RWPE1 (cell line): ENCODE measurements at regions not wholly inside any gene's neighbourhood (a gene's known extent, or its start where the extent isn't known, plus 50 kb on each side); places are given as distances from the start of the nearest gene placed in this dataset.
"Not testable (repeated sequence)": the region's sequence is repeated elsewhere in the genome, so short reads cannot be mapped to it uniquely, and the experiment has no call there.

Experiments used
- CTCF ChIA-PET: fragments of 350-600 bp; sonication (Branson Sonifier 250); formaldehyde crosslinking; extraction: SDS; loops from one replicate; lab custom pipeline; 2021; lab: Yijun Ruan, JAX
- POLR2A ChIA-PET: fragments of 400-600 bp; formaldehyde crosslinking; extraction: SDS; loops from one replicate; lab custom pipeline; 2020; ENCODE audit warnings: antibody characterized with exemption; ENCODE audit not compliant: low non-redundant PET; lab: Yijun Ruan, JAX
- DNase-seq: peaks from one replicate; pipeline ENCODE4 v3.0.0; 2012; ENCODE audit warnings: low spot score
- H3K27ac ChIP-seq: fragments of 450-650 bp; 2 replicates; pipeline ENCODE4 v1.5.1; 2017
- CTCF ChIP-seq: fragments of 450-650 bp; conservative IDR thresholded peaks from 2 replicates; pipeline ENCODE4 v1.5.1; 2017; ENCODE audit warnings: low read depth, mild to moderate bottlenecking

GRCh38 chr5:50501491-50502228 lies 60.6 kb upstream of the EMB start:
- ChIA-PET CTCF (no interaction called here), POLR2A (no interaction called here)
- no peak for DNase-seq
- no peak overlapping the region for H3K27ac ChIP-seq
- TF ChIP-seq CTCF, result no peak

GRCh38 chr5:50513028-50513457 lies 72.0 kb upstream of the EMB start:
- H3K27ac ChIP-seq, POLR2A ChIA-PET, DNase-seq: not testable (repeated sequence)
- CTCF ChIA-PET, result interaction anchor here (0.6 to 0.7 kb wide), 3 partner anchors 9 to 311 kb away, joined by 3 to 9 read pairs (median 4); no protein-coding TSS in a partner anchor
- TF ChIP-seq CTCF, result peak; percentile 57

- POLR2A ChIA-PET, DNase-seq, H3K27ac ChIP-seq, CTCF ChIA-PET: not testable (repeated sequence)
Measured at GRCh38 chr5:50521060-50521459, 80.0 kb upstream of the EMB start.

GRCh38 chr5:50527514-50528060 lies 86.5 kb upstream of the EMB start:
- CTCF ChIA-PET, DNase-seq, POLR2A ChIA-PET, H3K27ac ChIP-seq: not testable (repeated sequence)

- H3K27ac ChIP-seq, result no peak overlapping the region
- CTCF ChIA-PET, result no interaction called here
- no peak for TF ChIP-seq CTCF
- POLR2A ChIA-PET, result no interaction called here
- DNase-seq, result no peak
Measured at GRCh38 chr5:50535393-50535792, 94.3 kb upstream of the EMB start.

- DNase-seq, POLR2A ChIA-PET, H3K27ac ChIP-seq: not testable (repeated sequence)
- CTCF ChIA-PET, result interaction anchor here (0.7 kb wide), 1 partner anchor 92 kb away, joined by 3 read pairs; no protein-coding TSS in a partner anchor
Measured at GRCh38 chr5:50537534-50537933, 96.4 kb upstream of the EMB start.

- no peak for DNase-seq
- TF ChIP-seq CTCF, result no peak
- H3K27ac ChIP-seq, result no peak overlapping the region
- ChIA-PET CTCF (no interaction called here), POLR2A (no interaction called here)
Measured at GRCh38 chr5:50547303-50547702, 106.2 kb upstream of the EMB start.

GRCh38 chr5:50550267-50550666 lies 109.2 kb upstream of the EMB start:
- CTCF ChIA-PET, result no interaction called here
- POLR2A ChIA-PET, result no interaction called here
- DNase-seq, result no peak

More at GRCh38 chr5:50550267-50550666, 109.2 kb upstream of the EMB start:
- H3K27ac ChIP-seq, result no peak overlapping the region
- TF ChIP-seq CTCF, result no peak
